H1 (cell line): ENCODE measurements at regions not wholly inside any gene's neighbourhood (a gene's known extent, or its start where the extent isn't known, plus 50 kb on each side); places are given as distances from the start of the nearest gene placed in this dataset.

Experiments used
- HDAC2 ChIP-seq, 2 experiments: fragments of 300-600 bp in 1 of 2; sonication (generic) in 1 of 2; IDR thresholded peaks; 2 replicates each; pipeline ENCODE4 v1.6.1; 2011 to 2012; ENCODE audit warnings: low read depth in 2 of 2, low read length in 2 of 2, mild to moderate bottlenecking in 2 of 2, moderate library complexity in 2 of 2, borderline replicate concordance in 1 of 2, inconsistent platforms in 1 of 2
- POLR2A ChIP-seq, 2 experiments: IDR thresholded peaks; 1 replicate in 1 of 2; 2 replicates in 1 of 2; pipeline ENCODE4 v1.6.1; 2011; ENCODE audit warnings: low read depth in 2 of 2, low read length in 2 of 2, mild to moderate bottlenecking in 2 of 2; ENCODE audit errors: control extremely low read depth in 1 of 2

- TF ChIP-seq HDAC2 (IDR thresholded peaks at IDR 0.05; ENCODE audit: borderline replicate concordance in 1 of 2, low read depth in 2 of 2, low read length in 2 of 2) = no peak
- TF ChIP-seq POLR2A (IDR thresholded peaks at IDR 0.05; ENCODE audit: control extremely low read depth in 1 of 2, low read depth in 2 of 2, low read length in 2 of 2) = no peak
- TF ChIP-seq, all 59 proteins: peak for 0
Measured at GRCh38 chr14:104526723-104527645, 52.6 kb upstream of the C14orf180 start (continued).
